ENCODE measurements at regions not wholly inside any gene's neighbourhood (a gene's known extent, or its start where the extent isn't known, plus 50 kb on each side); places are given as distances from the start of the nearest gene placed in this dataset.

DNA sequence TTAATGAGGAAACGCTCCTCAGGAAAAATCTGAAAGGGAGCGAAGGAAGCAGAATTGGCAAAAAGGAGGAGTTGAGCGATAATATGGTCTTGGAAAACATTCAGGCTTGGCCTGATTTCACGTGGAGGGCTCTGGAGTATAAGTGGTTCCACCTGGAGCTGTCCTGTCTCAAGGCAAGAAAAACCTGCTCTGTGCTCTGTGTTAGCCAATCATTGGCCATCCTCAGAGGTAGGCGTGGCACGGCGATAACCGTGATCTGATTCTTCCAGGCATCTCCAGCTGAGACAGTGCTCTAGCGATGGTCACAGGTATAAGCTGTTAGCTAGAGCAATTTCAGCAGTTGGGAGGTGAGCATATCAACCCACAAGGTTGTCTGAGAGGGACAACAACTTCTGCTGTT is 450.5 kb upstream of the MAF start:
- Histone ChIP-seq H3K9me3 (ENCODE audit: insufficient read depth, low read depth, low read length) (no peaks in the 10 kb centered on the region), H3K4me1 (ENCODE audit: insufficient read depth, low read length, poor library complexity, severe bottlenecking) (no peaks in the 10 kb centered on the region), H3K9me2 (replicated peaks; ENCODE audit: low read depth, low read length) (no peaks in the 10 kb centered on the region), H3K9ac (ENCODE audit: low read depth, low read length, poor library complexity, severe bottlenecking) (no peak overlapping the region), H3K79me2 (ENCODE audit: insufficient read depth, low read length) (no peaks in the 10 kb centered on the region), H3K27me3 (ENCODE audit: insufficient read depth, low read length, poor library complexity, severe bottlenecking) (no peaks in the 10 kb centered on the region), H3K36me3 (ENCODE audit: insufficient read depth, low read length) (no peaks in the 10 kb centered on the region), H3K4me3 (ENCODE audit: low read length, poor library complexity, severe bottlenecking) (no peak overlapping the region), H2AFZ (ENCODE audit: low read length) (no peak overlapping the region), H3K4me2 (ENCODE audit: low read depth, low read length, poor library complexity, severe bottlenecking) (no peak overlapping the region), H4K20me1 (ENCODE audit: insufficient read depth, low read length, poor library complexity, severe bottlenecking) (no peaks in the 10 kb centered on the region), H3F3A (ENCODE audit: low read depth) (no peaks in the 10 kb centered on the region)
- TF ChIP-seq EZH2phosphoT487 (IDR thresholded peaks at IDR 0.05; ENCODE audit: borderline replicate concordance) (no peak), CTCF (conservative IDR thresholded peaks at IDR 0.05; ENCODE audit: low read length) (no peak)

- H4K20me1 ChIP-seq (ENCODE audit: insufficient read depth, low read length, poor library complexity, severe bottlenecking) = no peaks in the 10 kb centered on the region
- H3K9me3 ChIP-seq (ENCODE audit: insufficient read depth, low read depth, low read length) = no peaks in the 10 kb centered on the region
- no peaks in the 10 kb centered on the region for H3K36me3 ChIP-seq (ENCODE audit: insufficient read depth, low read length)
- no peaks in the 10 kb centered on the region for H3K9me2 ChIP-seq (replicated peaks; ENCODE audit: low read depth, low read length)
- H2AFZ ChIP-seq (ENCODE audit: low read length) = no peak overlapping the region
- no peak for TF ChIP-seq CTCF (conservative IDR thresholded peaks at IDR 0.05; ENCODE audit: low read length)
- TF ChIP-seq EZH2phosphoT487 (IDR thresholded peaks at IDR 0.05; ENCODE audit: borderline replicate concordance) = no peak
- H3K4me3 ChIP-seq (ENCODE audit: low read length, poor library complexity, severe bottlenecking) = no peak overlapping the region
- no peaks in the 10 kb centered on the region for H3K27me3 ChIP-seq (ENCODE audit: insufficient read depth, low read length, poor library complexity, severe bottlenecking)
- no peak overlapping the region for H3K9ac ChIP-seq (ENCODE audit: low read depth, low read length, poor library complexity, severe bottlenecking)
- no peak overlapping the region for H3K4me2 ChIP-seq (ENCODE audit: low read depth, low read length, poor library complexity, severe bottlenecking)
- H3K4me1 ChIP-seq (ENCODE audit: insufficient read depth, low read length, poor library complexity, severe bottlenecking) = no peaks in the 10 kb centered on the region
- H3K79me2 ChIP-seq (ENCODE audit: insufficient read depth, low read length) = no peaks in the 10 kb centered on the region
- H3F3A ChIP-seq (ENCODE audit: low read depth) = no peaks in the 10 kb centered on the region
Observed at GRCh38 chr16:80048250-80048649, 447.7 kb upstream of the MAF start.

DNA sequence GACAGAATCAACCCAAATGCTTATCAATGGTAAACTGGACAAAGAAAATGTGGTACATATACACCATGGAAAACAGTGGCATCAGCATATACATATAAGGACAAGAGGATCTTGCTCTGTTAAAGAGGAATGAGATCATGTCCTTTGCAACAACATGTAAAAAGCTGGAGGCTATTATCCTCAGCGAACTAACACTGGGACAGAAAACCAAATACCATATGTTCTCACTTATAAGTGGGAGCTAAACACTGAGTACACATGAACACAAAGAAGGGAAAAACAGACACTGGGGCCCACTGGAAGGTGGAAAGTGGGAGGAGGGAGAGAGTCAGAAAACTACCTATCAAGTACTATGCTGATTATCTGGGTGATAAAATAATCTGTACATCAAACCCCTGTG is 447.3 kb upstream of the MAF start:
- Histone ChIP-seq H3K4me3 (ENCODE audit: low read length, poor library complexity, severe bottlenecking) (no peak overlapping the region), H2AFZ (ENCODE audit: low read length) (no peak overlapping the region), H3K9ac (ENCODE audit: low read depth, low read length, poor library complexity, severe bottlenecking) (no peak overlapping the region), H3K27me3 (ENCODE audit: insufficient read depth, low read length, poor library complexity, severe bottlenecking) (peaks cover 3% of the 10 kb centered on the region), H3K9me3 (ENCODE audit: insufficient read depth, low read depth, low read length) (no peaks in the 10 kb centered on the region), H3K36me3 (ENCODE audit: insufficient read depth, low read length) (no peaks in the 10 kb centered on the region), H3K4me1 (ENCODE audit: insufficient read depth, low read length, poor library complexity, severe bottlenecking) (no peaks in the 10 kb centered on the region), H3K4me2 (ENCODE audit: low read depth, low read length, poor library complexity, severe bottlenecking) (no peak overlapping the region), H3F3A (ENCODE audit: low read depth) (no peaks in the 10 kb centered on the region), H3K9me2 (replicated peaks; ENCODE audit: low read depth, low read length) (no peaks in the 10 kb centered on the region), H3K79me2 (ENCODE audit: insufficient read depth, low read length) (no peaks in the 10 kb centered on the region), H4K20me1 (ENCODE audit: insufficient read depth, low read length, poor library complexity, severe bottlenecking) (no peaks in the 10 kb centered on the region)
- no peak for TF ChIP-seq EZH2phosphoT487 (IDR thresholded peaks at IDR 0.05; ENCODE audit: borderline replicate concordance)
- no peak for TF ChIP-seq CTCF (conservative IDR thresholded peaks at IDR 0.05; ENCODE audit: low read length)
